Amniotic stem cell (primary cell): ENCODE measurements at regions not wholly inside any gene's neighbourhood (a gene's known extent, or its start where the extent isn't known, plus 50 kb on each side); places are given as distances from the start of the nearest gene placed in this dataset.
"Not testable (repeated sequence)": the region's sequence is repeated elsewhere in the genome, so short reads cannot be mapped to it uniquely, and the experiment has no call there.

Experiments
- DNase-seq: peaks from one replicate; lab custom pipeline; 2025; lab: John Stamatoyannopoulos, UW

DNA sequence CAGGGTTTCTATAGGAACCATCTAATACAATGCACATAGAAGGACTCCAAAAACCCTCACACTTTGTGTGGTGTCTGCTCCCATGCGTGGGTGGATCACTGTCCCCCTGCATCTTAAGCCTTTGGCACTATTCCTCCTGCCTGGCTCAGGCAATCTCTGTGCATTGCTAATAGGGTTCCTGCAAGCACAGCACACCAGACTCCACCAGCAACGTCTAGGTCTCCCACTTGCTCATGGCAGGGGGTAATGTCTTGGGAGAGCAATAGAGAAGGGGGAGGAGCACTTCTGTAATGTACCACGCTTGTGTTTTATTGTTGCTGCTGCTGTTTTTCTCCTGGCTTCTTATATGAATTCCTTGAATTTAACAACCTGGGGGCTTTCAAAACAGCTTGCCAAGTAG is 182.6 kb upstream of the GLRA1 start:
- DNase-seq = no peak

DNA sequence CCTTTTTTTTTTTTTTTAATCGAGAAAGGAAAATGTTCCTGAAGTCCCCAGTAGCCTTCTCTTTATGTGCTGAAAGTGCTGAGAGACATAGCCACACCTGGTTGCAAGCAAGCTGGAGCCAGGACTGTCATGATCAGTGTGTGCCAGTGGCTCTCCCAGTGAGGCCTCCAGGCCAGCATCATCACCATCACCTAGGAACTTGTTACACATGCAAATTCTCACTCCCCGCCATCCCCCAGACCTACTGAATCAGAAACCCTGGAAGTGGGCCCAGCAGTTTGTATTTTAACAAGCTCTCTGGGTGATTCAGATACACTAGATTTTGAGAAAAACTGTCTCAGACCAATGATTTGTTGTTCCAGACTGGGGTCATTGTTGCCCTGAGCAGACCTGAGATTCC is 181.9 kb upstream of the GLRA1 start:
- DNase-seq = no peak

DNA sequence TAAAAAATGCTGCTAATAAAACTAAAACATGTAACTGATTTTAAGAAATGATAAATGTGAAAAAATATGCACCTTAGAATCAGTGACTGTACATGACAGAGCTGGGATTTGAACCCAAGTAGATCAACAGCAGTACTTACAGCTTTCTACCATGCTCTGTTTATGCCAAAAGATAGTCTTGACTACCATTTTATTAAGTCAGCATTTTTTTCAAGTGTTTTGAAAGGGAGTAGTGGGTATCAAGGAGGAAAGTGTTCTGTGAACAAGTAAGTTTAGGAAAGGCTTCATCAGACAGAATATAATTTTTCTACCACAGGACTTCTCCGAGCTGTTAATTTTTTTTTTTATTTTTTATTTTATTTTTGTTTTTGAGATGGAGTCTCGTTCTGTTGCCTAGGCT is 180.4 kb upstream of the GLRA1 start:
- DNase-seq = no peak

DNA sequence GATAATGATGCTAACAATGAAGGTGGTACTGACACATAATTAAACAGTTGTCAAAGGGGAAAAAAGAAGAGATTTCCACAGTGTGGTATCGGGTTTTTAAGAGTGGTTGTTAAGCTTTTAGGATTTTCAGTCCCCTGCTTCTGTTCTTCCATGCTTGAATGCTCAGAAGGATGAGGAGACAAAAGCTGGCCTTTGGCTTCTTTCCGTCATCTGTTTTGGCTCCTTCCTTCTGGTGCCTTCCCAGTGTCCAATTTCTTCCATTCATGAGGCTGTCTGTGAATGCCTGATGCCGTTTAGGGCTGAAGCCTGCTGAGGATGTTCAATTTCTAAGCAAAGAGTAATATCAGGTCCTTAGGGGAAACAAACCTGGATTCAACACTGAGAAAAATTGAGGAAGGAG is 179.6 kb upstream of the GLRA1 start:
- no peak for DNase-seq

DNA sequence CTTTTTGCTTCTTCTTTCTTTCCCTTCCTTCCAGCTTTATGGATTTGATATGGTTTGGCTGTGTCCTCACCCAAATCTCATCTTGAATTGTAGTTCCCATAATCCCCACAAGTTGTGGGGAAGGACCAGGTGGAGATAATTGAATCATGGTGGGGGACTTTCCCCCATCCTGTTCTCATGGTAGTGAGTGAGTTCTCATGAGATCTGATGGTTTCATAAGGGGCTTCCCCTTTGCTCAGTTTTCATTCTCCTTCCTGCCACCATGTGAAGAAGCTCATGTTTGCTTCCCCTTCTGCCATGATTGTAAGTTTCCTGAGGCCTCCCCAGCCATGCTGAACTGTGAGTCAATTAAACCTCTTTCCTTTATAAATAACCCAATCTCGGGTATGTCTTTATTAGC is 178.3 kb upstream of the GLRA1 start:
- not testable (repeated sequence) for DNase-seq

DNA sequence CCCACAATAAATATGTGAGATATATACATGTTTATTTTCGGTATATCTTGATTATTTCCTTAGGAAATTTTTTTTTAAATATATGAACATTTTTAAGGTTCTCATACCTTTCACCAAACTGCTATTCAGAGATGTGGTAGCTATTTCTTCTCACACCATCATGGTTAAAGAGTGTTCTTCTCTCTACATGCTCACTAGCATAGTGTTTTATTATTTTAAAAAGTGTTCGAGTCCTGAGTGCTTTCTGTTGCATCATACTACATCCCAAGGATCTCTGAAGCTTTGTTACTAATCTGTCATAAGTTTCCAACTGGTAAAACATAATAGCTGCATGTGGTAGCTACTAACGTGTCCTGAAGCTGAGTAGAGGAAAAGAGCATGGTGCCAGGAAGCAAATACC is 177.4 kb upstream of the GLRA1 start:
- no peak for DNase-seq

DNA sequence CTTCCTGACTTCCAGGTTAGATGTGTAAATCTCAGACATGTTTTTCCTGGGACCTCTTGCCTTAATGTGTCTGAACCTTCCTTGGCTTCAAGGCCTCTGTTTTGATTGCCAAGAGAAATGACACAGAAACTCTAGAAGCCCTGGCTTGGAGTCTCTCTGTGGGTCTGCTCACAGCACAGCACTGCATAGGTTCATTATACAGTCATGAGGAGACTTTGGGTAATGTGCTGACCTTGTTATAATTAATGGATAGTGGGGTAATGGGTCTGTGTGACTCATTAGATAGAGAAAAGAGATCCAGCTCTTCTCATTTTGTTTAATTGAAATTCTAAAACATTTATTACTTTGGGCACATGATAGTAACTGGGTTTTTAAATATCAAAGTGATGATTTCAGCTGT is 175.8 kb upstream of the GLRA1 start:
- DNase-seq = no peak

DNA sequence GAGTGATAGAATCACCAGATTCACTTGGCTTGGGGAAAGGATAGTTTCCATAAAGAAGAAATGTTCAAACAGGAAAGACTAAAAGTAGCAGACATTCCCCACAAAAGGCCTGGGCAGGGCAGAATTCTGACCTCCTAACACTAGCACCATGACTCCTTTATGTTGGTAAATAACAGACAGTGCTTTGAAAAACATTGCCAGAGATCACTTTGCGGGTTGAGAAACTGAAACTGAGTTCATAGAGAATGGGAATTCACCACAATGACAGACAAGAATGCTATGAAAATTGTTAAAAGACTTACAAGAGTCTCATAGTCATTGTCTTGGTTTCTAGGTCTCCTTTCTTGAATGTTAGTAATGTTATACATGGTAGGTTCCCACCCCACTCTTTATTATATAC is 172.5 kb upstream of the GLRA1 start:
- DNase-seq = no peak

DNA sequence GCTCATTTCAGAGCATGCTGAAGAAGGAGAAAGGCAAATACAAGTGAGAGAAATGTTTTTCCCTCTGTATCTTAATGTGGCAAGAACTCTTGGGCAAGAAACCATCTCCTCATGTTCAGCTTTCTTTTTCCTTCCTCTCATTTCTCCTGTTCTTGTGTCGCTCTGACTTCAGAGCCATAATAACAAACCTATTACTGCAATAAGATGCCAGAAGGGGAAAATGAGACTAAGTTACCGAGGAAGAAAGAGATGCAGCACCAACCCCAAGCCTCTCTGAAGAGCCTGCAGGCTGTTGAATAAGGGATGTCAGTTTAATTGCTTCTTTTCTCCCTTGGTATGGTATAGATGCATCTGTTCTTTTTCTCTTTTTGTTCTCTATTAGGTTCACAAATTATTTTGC is 170.1 kb upstream of the GLRA1 start:
- no peak for DNase-seq

DNA sequence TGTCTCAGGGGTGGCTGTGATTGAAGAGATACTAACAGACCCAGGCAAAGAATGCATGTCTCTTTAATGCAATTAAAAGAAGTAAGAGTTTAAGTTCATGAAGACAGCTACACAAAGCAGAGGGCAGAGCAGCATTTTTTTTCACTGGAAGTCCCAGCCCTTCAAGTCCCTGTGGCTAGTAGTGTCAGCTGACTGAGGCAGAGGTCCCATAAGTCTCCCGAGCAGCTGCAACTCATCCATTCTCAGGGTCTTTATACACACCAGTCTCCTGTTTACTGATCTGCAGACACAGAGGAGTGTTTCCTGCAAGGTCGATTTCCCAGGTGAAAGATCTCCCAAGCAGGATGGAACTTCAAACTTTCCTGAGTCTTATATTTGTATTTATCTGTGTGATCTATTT is 169.4 kb upstream of the GLRA1 start:
- no peak for DNase-seq

DNA sequence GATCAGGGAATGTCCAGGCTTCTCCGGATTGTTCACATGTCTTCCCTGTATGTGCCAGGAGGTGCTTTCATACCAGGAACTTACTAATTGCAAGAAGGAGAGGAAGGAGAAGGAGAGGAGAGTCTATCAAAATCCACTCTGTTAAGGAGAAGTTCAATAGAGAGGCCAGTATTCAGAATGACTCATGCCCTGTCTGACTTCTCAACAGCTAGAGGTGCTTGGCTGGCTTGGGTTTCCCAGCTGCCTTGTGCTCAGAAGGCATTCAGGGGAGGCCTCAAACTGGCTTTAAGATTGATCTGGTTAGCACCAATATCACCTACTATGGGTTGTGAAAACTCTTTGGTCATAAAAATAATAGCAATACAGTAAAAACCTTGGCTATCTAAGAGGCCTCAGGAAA is 167.9 kb upstream of the GLRA1 start:
- no peak for DNase-seq

DNA sequence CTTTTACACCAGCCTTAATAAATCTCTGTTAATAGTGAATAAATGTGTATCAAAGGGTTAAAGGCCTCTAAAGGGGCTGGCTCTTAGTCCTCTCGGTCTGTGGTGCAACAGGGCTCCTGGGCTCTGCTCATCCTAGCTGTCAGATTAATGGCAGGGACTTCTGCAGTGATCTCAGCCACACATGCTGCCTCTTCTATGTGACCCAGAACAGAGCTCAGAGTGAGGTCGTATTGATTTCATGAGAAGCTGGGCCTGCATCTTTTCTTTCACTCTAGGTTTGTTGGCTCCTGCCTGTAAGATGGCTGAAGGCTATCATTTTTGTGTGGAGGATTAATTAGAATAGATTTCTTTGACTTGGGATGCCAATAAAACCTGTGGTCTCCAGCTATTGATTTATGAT is 165.0 kb upstream of the GLRA1 start:
- no peak for DNase-seq

DNA sequence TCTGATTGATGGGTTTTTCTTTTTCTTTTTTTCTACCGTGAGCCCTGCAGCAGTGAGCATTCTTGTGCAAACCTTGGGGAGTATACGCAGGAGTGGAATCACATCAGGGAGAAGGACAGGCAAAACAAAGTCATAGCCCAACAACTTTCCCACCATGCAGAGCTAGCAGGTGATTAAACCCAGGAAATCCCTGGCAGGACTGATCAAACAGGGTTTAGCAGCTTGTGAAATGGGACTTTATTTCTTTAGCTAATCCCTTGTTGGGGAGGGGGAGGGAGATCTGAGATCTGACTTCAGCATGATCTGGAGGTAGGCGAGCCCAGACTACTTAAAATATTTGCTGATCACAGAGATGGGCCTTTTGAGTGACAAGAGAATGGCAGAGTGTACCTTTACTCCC is 162.0 kb upstream of the GLRA1 start:
- DNase-seq = no peak

DNA sequence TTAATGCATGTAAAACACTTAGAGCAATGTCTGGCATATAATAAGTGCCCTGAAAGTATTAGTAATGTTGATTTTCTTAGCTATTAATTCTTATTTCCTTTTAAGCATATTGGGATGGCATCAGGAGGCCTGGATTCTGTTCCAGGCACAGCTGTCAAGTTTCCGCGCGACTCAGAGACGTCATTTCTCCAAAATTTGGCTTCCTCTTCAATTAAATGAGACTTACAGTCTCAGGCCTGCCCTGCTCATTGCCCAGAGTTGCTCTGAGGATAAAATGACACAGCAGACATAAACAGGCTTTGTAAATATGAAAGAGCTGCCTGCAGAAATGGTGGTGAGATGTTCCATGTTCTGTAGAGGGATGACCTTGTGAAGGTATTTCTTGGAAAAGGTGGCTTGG is 159.8 kb upstream of the GLRA1 start:
- DNase-seq = no peak

DNA sequence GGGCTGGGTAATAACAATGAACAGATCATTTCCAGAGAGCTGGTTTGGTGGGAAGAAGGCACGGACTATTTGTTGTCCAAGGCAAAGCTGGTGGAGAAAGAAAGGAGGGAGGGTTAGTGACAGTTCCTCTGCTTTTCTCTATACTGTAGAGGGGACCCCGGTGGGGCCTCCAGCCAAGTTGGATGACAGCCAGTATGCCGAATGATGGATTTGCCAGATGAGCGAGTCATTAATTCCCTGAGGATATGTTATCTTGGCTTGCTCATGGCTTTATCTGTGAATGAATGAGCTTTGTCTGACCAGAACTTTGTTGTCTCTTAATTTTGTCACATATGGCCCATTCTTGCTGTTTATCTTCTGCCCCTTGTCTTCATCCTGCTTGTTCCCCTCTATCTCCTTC is 158.6 kb upstream of the GLRA1 start:
- DNase-seq = no peak

DNA sequence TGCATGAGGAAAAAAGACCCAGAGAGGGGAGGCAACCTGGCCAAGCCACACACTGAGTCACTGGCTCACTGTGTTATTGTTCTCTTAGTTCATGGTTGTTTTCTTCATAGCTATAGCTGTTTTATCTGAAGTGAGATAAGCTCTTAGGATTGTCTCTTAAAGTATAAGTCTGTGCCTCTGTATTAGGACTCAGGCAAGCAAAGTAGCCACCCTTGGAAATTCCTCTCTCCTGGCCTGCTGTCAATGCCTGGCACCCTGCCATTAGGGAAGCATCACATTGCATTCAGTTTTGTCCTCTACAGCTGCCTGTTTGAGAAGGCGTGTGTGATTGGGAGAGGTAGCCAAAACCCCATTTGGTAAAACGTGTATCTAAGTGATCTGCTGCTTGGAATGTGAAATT is 147.4 kb upstream of the GLRA1 start:
- DNase-seq = no peak

DNA sequence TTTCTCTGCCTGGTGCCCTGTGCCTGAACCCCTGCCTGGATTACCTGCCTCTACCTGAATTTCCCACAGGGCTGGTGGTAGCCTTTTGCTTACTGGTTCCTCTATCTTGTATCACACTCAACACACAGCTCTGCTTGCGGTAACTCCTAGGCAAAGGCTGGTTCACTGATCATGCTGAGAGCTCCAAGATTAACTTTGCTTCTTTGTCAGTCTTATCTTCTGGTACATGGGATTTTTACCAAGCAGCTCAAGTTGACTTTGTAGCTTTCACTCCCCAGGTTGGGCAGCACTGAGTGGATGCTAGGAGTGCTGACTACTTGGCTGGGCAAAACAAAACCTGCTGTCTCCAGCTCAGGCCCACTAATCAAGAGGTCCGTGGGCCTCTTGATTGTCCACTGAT is 145.9 kb upstream of the GLRA1 start:
- DNase-seq = no peak

DNA sequence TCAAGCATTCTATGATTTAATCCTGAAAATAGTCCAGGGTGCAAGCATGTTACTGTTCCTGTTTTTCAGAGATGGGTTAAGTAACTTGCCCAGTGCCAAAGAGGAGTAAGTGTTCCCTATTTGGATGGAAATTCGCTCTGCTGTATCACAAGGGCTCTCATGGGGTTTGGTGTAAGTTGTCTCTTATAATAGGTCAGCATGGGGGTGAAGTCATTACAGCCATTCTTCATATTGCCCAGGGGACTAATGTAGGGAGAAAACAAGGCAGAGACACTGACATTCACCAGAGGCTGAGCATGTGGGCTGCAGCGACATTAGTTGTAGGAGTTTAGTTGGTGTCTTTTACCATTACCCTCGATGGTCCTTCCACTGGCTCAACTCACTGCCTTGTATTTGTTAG is 142.1 kb upstream of the GLRA1 start:
- no peak for DNase-seq

DNA sequence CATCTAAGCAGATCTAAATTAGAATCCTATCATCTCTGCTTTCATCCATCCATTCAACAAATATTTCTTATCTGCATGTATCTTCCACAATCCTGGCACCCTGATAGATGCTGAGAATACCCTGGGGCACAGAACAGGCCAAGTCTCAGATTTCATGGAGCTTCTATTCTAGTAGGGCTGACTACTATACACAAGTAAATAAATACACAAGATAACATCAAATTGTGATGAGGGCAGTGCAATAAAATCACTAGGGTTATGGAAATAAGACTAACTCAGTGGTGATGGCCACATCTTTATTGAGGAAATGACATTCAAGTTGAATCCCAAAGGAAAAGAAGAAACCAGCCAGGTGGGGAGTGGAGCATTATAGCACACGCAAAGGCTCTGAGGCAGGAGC is 138.4 kb upstream of the GLRA1 start:
- no peak for DNase-seq

DNA sequence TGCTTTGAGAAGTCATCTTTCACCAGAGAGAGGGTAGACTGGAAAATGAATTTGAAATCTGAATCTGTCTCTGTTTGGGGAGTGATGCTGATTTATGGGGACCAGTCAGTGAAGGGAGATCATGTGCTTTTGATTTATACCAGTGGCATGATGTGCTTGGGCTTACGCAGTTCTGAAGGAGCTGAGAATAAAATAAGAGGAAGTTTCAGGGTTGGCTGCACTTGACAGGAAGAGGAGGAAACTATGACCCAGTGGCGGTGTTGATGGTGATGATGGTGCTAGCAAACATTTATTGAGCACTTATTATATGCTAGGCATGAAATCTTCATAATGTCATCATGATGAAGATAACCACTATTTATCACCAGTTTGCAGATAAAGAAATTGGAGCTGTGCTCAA is 136.4 kb upstream of the GLRA1 start:
- no peak for DNase-seq

DNA sequence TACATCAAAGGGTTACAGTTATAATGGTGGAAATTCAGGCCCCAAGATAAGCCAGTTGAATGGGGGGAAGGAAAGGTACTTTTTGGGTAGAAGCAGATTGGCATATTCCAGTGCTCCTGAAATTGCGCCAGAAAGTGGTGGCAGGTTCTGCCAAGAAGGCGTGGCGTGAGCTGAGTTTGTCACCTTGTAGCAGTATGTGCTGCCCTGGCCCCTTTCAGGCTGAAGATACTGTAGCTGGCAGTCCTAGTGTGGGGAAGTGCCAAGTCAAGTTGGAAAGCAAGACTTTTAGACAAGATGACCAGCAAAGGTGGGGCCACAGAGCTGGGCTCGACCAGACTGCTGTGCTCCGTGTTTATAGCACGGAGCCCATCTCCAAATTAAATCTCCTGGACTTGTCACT is 133.6 kb upstream of the GLRA1 start:
- no peak for DNase-seq

DNA sequence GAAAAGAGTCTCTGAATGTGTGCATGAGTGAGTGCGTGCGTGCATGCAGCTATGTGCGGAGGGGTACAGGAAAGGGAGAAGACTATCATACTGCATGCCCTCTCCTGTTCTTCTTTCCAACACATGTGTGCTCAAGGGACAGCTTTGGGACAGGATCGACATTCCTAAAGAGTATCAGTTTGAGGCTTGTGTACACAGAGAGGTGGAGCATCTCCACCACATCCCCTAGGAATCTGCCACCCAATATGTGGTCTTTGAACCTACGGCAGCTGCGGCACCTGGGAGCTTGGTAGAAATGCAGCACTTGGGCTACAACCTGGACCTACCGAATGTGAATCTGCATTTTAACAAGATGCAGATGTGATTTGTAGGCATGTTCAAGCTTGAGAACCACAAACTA is 132.3 kb upstream of the GLRA1 start:
- no peak for DNase-seq

DNA sequence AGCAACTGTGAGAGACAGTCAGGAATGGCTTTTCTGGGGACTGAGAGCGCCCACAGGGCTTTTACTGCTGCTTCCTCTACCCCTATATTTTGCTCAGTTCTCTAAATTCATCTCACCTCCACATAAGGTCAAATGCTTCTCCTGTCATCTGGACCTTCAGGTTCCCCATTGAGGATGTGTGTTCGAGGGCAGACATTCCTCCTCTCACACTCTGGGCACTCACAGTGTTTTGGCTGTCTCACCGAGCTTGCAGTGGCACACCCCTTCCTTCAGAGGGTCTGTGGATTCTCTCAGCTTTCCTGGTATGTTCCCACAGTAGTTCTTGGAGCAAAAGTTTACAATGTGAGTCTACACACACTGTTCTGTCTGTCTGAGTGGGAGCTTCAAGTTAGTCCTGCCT is 127.8 kb upstream of the GLRA1 start:
- no peak for DNase-seq

DNA sequence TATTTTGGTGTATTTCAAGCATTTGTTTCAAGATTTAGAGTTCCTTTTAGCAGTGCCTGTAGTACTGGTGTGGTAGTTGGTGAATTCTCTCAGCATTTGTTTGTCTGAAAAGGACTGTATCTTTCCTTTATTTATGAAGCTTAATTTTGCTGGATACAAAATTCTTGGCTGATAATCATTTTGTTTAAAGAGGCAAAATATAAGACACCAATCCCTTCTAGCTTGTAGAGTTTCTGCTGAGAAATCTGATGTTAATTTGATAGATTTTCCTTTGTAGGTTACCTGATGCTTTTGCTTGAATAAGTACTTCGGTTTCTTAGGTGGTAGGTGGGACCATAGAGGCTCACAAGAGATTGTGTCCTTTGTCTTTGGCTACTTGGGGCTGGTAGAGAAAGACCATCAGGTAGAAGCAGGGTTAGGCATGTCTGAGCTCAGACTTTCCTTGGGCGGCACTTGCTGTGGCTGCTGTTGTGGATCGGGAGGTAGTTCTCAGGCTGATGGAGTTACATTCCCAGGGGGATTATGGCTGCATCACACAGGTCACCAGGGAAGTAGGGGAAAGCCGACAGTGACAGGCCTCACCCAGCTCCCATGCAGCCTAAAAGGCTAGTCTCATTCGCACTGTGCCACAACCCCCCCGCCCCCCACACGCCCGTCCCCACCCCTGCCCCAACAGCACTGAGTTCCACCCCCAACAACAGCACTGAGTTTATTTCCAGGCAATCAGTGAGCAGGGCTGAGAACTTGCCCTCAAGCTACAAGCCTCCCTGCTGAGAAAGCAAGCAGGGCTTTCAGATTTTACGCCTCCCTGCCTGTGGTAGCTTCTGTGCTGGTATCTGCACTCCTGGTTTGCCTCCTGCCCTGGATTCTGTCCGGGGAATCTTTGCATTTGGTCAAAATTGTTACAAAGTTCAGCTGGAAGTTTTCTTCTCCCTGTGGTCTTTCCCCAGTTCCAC is 127.1 kb upstream of the GLRA1 start:
- DNase-seq = no peak
